ENCODE measurements at regions not wholly inside any gene's neighbourhood (a gene's known extent, or its start where the extent isn't known, plus 50 kb on each side); places are given as distances from the start of the nearest gene placed in this dataset.

- POLR2A ChIA-PET: no interaction called here
- Mint-ChIP-seq H3K27me3 (peaks cover 51% of the 10 kb centered on the region), H3K27ac (no peak overlapping the region), H3K9me3 (no peaks in the 10 kb centered on the region), H3K4me3 (no peak overlapping the region), H3K36me3 (no peaks in the 10 kb centered on the region), H3K4me1 (no peaks in the 10 kb centered on the region)
- ATAC-seq (ENCODE audit: low read depth): no peak
- DNase-seq: no peak
Measured at GRCh38 chr1:38787041-38787440, 72.5 kb downstream of the RRAGC start.

DNA sequence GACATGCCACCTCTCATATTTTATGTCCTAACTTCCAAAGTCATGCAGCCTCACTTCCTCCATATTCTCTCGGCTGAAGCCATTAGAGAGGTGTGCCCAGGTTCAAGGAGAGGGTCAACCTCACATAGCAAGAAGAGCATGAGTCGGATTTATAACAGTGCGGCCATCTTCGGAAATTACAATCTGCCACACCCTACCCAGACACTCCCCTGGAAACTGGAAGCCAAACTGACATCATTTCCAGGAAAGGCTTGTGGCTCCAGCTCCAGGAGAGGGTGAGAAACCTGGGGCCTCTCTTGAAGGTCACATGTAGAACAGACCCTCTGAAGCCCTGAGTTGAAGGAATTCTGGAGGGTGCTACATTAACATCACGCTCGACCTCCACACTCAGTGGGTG lies 73.5 kb downstream of the RRAGC start:
- POLR2A ChIA-PET: no interaction called here
- H3K27me3 Mint-ChIP-seq: peaks cover 57% of the 10 kb centered on the region
- no peaks in the 10 kb centered on the region for H3K4me1 Mint-ChIP-seq
- no peak overlapping the region for H3K4me3 Mint-ChIP-seq
- H3K27ac Mint-ChIP-seq: no peak overlapping the region
- ATAC-seq (ENCODE audit: low read depth) (no peak), DNase-seq (no peak)
- H3K9me3 Mint-ChIP-seq: no peaks in the 10 kb centered on the region
- no peaks in the 10 kb centered on the region for H3K36me3 Mint-ChIP-seq

GRCh38 chr1:38785285-38786039 lies 74.1 kb downstream of the RRAGC start:
- Mint-ChIP-seq H3K27ac (no peak overlapping the region), H3K9me3 (no peaks in the 10 kb centered on the region), H3K27me3 (peaks cover 63% of the 10 kb centered on the region), H3K4me1 (no peaks in the 10 kb centered on the region), H3K4me3 (no peak overlapping the region), H3K36me3 (no peaks in the 10 kb centered on the region)
- POLR2A ChIA-PET: no interaction called here
- ATAC-seq (ENCODE audit: low read depth): no peak
- no peak for DNase-seq

GRCh38 chr1:38784452-38785284 lies 74.9 kb downstream of the RRAGC start:
- H3K27me3 Mint-ChIP-seq: peaks cover 60% of the 10 kb centered on the region
- no peaks in the 10 kb centered on the region for H3K9me3 Mint-ChIP-seq
- POLR2A ChIA-PET: interaction anchor here (0.8 kb wide), 1 partner anchor 776 kb away, joined by 3 read pairs; no protein-coding TSS in a partner anchor
- H3K36me3 Mint-ChIP-seq: no peaks in the 10 kb centered on the region
- no peak overlapping the region for H3K4me3 Mint-ChIP-seq
- ATAC-seq (ENCODE audit: low read depth) (no peak), DNase-seq (no peak)
- H3K4me1 Mint-ChIP-seq: no peaks in the 10 kb centered on the region
- H3K27ac Mint-ChIP-seq: no peak overlapping the region

DNA sequence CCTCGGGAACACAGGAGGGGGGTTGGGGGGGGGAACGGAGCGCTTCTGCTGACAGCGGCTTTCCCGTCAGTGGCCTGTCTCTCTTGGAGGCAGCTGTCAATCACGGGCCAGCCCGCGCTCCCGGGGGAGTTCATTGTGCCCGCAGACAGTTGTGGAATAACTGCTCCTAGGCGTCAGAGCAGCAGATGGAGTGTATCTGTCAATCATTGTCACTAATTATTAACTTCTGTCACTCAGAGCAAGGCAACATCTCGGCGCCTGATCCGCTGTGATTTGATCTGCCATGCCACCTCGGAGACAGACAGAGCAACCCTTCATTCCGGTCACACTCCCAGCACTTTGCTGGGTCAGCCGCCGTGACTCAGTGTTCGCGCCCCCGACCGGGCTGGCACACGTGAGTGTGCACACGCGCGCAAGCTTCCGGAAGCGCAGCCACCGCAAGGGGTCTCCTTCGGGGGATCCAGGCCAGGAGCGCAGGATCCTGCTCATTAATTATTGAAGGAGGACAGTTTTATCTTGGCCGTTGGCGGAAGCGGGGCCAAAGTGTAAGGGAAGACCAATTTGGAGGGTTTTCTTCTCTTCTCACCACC lies 75.8 kb downstream of the RRAGC start:
- no peaks in the 10 kb centered on the region for H3K36me3 Mint-ChIP-seq
- H3K27ac Mint-ChIP-seq: no peak overlapping the region
- H3K9me3 Mint-ChIP-seq: no peaks in the 10 kb centered on the region
- POLR2A ChIA-PET: interaction anchor here (0.8 kb wide), 1 partner anchor 775 kb away, joined by 3 read pairs; no protein-coding TSS in a partner anchor
- H3K27me3 Mint-ChIP-seq: peaks cover 57% of the 10 kb centered on the region
- H3K4me3 Mint-ChIP-seq: no peak overlapping the region
- no peak for ATAC-seq (ENCODE audit: low read depth)
- DNase-seq: no peak
- no peaks in the 10 kb centered on the region for H3K4me1 Mint-ChIP-seq

DNA sequence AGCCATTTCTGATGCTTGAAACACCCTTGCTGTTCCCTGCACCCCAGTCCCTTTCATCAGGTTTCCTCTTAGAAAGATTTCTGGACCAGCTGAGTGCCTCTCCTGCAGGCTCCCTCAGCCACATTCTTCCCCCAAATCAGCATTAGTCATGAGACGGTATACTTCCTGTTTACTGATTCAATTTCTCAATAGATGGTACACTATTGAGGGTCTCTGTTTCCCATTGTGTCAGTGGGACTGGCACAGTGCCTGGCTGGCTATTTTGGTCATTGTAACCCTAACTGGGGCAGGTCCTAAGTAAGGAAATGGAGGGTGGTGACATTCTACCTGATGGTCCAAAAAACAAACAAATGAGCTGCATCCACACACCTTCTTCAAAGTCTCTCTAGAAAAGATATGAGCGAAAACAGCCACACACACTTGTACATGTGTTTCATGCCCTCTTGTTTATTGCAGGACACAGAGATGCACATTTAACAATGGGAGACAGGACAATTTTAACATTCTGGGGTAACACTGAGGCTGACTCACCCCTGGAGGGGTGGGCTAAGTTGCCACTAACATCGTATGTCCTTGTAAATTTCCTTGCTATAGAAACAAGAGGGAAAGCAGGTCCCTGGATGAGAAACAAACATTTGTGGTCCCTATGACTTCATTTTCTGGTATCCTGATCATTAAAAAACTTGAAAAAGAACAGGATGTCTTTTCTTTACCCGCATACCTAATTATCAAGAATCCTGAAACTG lies 77.5 kb downstream of the RRAGC start:
- H3K27ac Mint-ChIP-seq: no peak overlapping the region
- no peak overlapping the region for H3K4me3 Mint-ChIP-seq
- DNase-seq: no peak
- H3K36me3 Mint-ChIP-seq: no peaks in the 10 kb centered on the region
- ATAC-seq (ENCODE audit: low read depth): no peak
- H3K4me1 Mint-ChIP-seq: no peaks in the 10 kb centered on the region
- H3K27me3 Mint-ChIP-seq: peaks cover 54% of the 10 kb centered on the region
- H3K9me3 Mint-ChIP-seq: no peaks in the 10 kb centered on the region
- POLR2A ChIA-PET: no interaction called here

DNA sequence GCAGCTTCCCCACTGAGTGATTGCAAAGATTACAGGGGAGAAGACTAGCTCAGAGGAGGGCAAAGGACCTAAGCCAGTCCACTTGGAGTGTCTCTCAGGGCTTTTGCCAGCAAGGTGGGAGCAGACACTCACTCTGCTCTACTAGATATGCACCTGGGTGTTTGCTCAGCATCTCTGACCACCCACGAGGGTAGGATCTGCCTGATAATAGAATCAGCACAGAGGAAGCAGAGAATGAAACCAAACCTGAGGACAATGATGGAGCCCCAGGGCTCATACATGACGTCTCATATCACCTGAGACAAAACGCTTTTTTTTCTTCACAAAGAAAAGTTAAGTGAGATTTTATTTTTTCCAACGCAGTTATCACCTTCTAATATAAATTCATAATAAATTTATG lies 79.4 kb downstream of the RRAGC start:
- DNase-seq: no peak
- peaks cover 50% of the 10 kb centered on the region for H3K27me3 Mint-ChIP-seq
- ATAC-seq (ENCODE audit: low read depth): no peak
- POLR2A ChIA-PET: no interaction called here
- H3K9me3 Mint-ChIP-seq: no peaks in the 10 kb centered on the region
- H3K36me3 Mint-ChIP-seq: no peaks in the 10 kb centered on the region
- H3K27ac Mint-ChIP-seq: no peak overlapping the region
- H3K4me1 Mint-ChIP-seq: no peaks in the 10 kb centered on the region
- H3K4me3 Mint-ChIP-seq: no peak overlapping the region

DNA sequence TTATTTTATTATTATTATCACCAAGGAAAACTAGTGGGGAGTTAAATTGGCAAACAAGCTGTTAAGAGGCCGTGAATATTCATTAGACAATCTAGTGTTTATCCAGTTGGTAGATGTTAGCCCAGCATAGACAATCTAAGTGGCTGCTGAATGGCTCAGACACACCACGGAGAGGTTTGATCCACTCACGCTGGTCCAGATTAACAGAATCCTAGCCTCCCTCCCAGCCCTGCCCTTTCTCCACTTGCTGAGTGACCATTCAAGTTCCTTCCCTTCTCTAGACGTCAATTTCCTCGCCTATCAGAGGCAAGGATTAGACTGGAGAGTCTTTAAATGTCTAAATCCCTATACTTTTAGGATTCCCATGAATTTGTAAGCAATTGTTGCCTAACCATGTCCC lies 80.1 kb downstream of the RRAGC start:
- H3K4me3 Mint-ChIP-seq: no peak overlapping the region
- ATAC-seq (ENCODE audit: low read depth): no peak
- H3K4me1 Mint-ChIP-seq: no peaks in the 10 kb centered on the region
- no peak for DNase-seq
- no peak overlapping the region for H3K27ac Mint-ChIP-seq
- no peaks in the 10 kb centered on the region for H3K9me3 Mint-ChIP-seq
- H3K36me3 Mint-ChIP-seq: no peaks in the 10 kb centered on the region
- POLR2A ChIA-PET: no interaction called here
- peaks cover 44% of the 10 kb centered on the region for H3K27me3 Mint-ChIP-seq

DNA sequence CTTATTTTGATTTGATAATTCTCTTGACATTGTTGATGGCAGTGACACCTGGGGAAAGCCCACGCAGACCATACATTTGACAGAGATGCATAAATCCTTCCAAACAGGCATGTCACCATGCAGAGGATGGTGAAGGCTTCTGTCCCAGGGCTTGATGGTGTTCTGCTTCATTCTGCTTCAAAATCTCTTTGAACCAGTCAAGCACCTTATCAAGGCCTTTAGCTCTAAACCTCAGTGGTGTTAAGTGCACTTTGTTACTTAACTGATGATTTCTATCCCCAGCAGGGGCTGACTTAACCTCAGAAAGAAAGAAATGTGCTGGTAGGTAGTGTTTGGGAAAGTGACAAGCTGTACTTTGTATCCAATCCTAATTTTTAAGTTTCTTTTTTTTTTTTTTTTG lies 81.1 kb downstream of the RRAGC start:
- DNase-seq: no peak
- Mint-ChIP-seq H3K9me3 (no peaks in the 10 kb centered on the region), H3K4me1 (no peaks in the 10 kb centered on the region), H3K27me3 (peaks cover 34% of the 10 kb centered on the region), H3K4me3 (no peak overlapping the region), H3K27ac (no peak overlapping the region), H3K36me3 (no peaks in the 10 kb centered on the region)
- no peak for ATAC-seq (ENCODE audit: low read depth)
- POLR2A ChIA-PET: no interaction called here

DNA sequence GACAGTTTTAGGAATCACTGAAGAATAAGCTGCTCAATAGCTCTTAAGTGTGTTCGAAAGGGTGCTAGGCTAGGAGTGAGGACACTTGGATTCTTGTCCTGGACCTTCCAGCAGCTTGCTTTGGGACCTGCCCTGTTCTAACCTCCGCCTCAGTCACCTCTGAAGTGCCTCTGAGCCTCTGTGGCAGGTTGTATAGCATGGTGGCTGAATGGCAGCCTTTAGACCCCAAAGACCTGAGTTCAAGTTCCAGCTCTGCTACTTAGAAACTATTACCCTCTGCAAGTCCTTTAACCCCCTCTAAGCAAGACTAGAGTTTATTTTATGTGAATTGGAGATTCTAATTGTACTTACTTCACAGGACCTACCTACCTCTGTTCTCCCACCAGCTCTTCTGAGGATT lies 81.5 kb downstream of the RRAGC start:
- H3K9me3 Mint-ChIP-seq: no peaks in the 10 kb centered on the region
- no peaks in the 10 kb centered on the region for H3K4me1 Mint-ChIP-seq
- no peak overlapping the region for H3K4me3 Mint-ChIP-seq
- H3K27ac Mint-ChIP-seq: no peak overlapping the region
- no peak for DNase-seq
- H3K27me3 Mint-ChIP-seq: peaks cover 31% of the 10 kb centered on the region
- no peak for ATAC-seq (ENCODE audit: low read depth)
- POLR2A ChIA-PET: no interaction called here
- no peaks in the 10 kb centered on the region for H3K36me3 Mint-ChIP-seq

- H3K9me3 Mint-ChIP-seq: no peaks in the 10 kb centered on the region
- H3K27me3 Mint-ChIP-seq: peaks cover 28% of the 10 kb centered on the region
- no peak overlapping the region for H3K27ac Mint-ChIP-seq
- H3K4me3 Mint-ChIP-seq: no peak overlapping the region
- H3K36me3 Mint-ChIP-seq: no peaks in the 10 kb centered on the region
- no peak for ATAC-seq (ENCODE audit: low read depth)
- H3K4me1 Mint-ChIP-seq: no peaks in the 10 kb centered on the region
- POLR2A ChIA-PET: no interaction called here
- DNase-seq: no peak
Measured at GRCh38 chr1:38777464-38777957, 82.1 kb downstream of the RRAGC start.

- Mint-ChIP-seq H3K4me3 (no peak overlapping the region), H3K4me1 (no peaks in the 10 kb centered on the region), H3K36me3 (no peaks in the 10 kb centered on the region), H3K9me3 (no peaks in the 10 kb centered on the region), H3K27me3 (peaks cover 22% of the 10 kb centered on the region), H3K27ac (no peak overlapping the region)
- POLR2A ChIA-PET: no interaction called here
- ATAC-seq (ENCODE audit: low read depth) (no peak), DNase-seq (no peak)
Measured at GRCh38 chr1:38776466-38777065, 83.0 kb downstream of the RRAGC start.

All from activated naive CD8-positive, alpha-beta T cell treated with anti-CD3 and anti-CD28 coated beads, Interleukin-2, amount 10 ng/mL, durations not matched to agents 7 days and 5 days (primary cell).